Medulla oblongata (tissue), 1 donor: ENCODE measurements at regions not wholly inside any gene's neighbourhood (a gene's known extent, or its start where the extent isn't known, plus 50 kb on each side); places are given as distances from the start of the nearest gene placed in this dataset.

Experiments used
- DNase-seq: peaks from one replicate; pipeline ENCODE4 v3.0.0-alpha.2; 2015; ENCODE audit errors: extremely low spot score

- no peak for DNase-seq
Measured at GRCh38 chr4:124529131-124529530, 183.4 kb downstream of the ANKRD50 start.

GRCh38 chr4:124530464-124531077, 182.0 kb downstream of the ANKRD50 start:
- DNase-seq, result no peak

- DNase-seq, result no peak
Measured at GRCh38 chr4:124534131-124534530, 178.4 kb downstream of the ANKRD50 start.

GRCh38 chr4:124535003-124535402, 177.5 kb downstream of the ANKRD50 start:
- DNase-seq, result no peak

- DNase-seq, result no peak
Measured at GRCh38 chr4:124536946-124537345, 175.6 kb downstream of the ANKRD50 start.

GRCh38 chr4:124537971-124538370, 174.6 kb downstream of the ANKRD50 start:
- no peak for DNase-seq

- no peak for DNase-seq
Measured at GRCh38 chr4:124540014-124540413, 172.5 kb downstream of the ANKRD50 start.

- no peak for DNase-seq
Measured at GRCh38 chr4:124541652-124542420, 170.7 kb downstream of the ANKRD50 start.

GRCh38 chr4:124555959-124556358, 156.6 kb downstream of the ANKRD50 start:
- DNase-seq, result no peak

- DNase-seq, result no peak
Measured at GRCh38 chr4:124564121-124564520, 148.4 kb downstream of the ANKRD50 start.

GRCh38 chr4:124565371-124565770, 147.2 kb downstream of the ANKRD50 start:
- DNase-seq, result no peak

- DNase-seq, result no peak
Measured at GRCh38 chr4:124566030-124566429, 146.5 kb downstream of the ANKRD50 start.

GRCh38 chr4:124573056-124573455, 139.5 kb downstream of the ANKRD50 start:
- no peak for DNase-seq

- no peak for DNase-seq
Measured at GRCh38 chr4:124579896-124580295, 132.6 kb downstream of the ANKRD50 start.

- no peak for DNase-seq
Measured at GRCh38 chr4:124583797-124584196, 128.7 kb downstream of the ANKRD50 start.

- DNase-seq, result no peak
Measured at GRCh38 chr4:124589786-124590185, 122.7 kb downstream of the ANKRD50 start.

GRCh38 chr4:124590480-124590879, 122.1 kb downstream of the ANKRD50 start:
- DNase-seq, result no peak

- no peak for DNase-seq
Measured at GRCh38 chr4:124591637-124592036, 120.9 kb downstream of the ANKRD50 start.

GRCh38 chr4:124593494-124593893, 119.0 kb downstream of the ANKRD50 start:
- DNase-seq, result no peak

GRCh38 chr4:124594945-124595344, 117.6 kb downstream of the ANKRD50 start:
- no peak for DNase-seq

GRCh38 chr4:124596816-124597215, 115.7 kb downstream of the ANKRD50 start:
- DNase-seq, result no peak

- DNase-seq, result no peak
Measured at GRCh38 chr4:124610211-124610610, 102.3 kb downstream of the ANKRD50 start.
